Peyer's patch (tissue), 4 donors: ENCODE measurements at regions not wholly inside any gene's neighbourhood (a gene's known extent, or its start where the extent isn't known, plus 50 kb on each side); places are given as distances from the start of the nearest gene placed in this dataset.

Experiments used
- CTCF ChIP-seq, 6 experiments: fragments of 450-650 bp in 4 of 6; fragments of 200-600 bp in 2 of 6; sonication (generic) in 1 of 6; IDR thresholded peaks; one replicate each; pipeline ENCODE4 v1.5.1; 2017 to 2019; ENCODE audit warnings: antibody characterized with exemption in 6 of 6, mild to moderate bottlenecking in 3 of 6, moderate library complexity in 1 of 6
- POLR2A ChIP-seq, 2 donors: fragments of 450-650 bp; IDR thresholded peaks; one replicate each; pipeline ENCODE4 v1.5.1; 2017; ENCODE audit warnings: antibody characterized with exemption in 2 of 2, mild to moderate bottlenecking in 2 of 2, moderate library complexity in 2 of 2

- TF ChIP-seq CTCF (IDR thresholded peaks at IDR 0.05) (no peak), POLR2A (IDR thresholded peaks at IDR 0.05) (no peak)
Observed at GRCh38 chr3:14343338-14344112, 58.9 kb upstream of the SLC6A6 start.
